Common myeloid progenitor, CD34-positive (primary cell): ENCODE measurements at regions not wholly inside any gene's neighbourhood (a gene's known extent, or its start where the extent isn't known, plus 50 kb on each side); places are given as distances from the start of the nearest gene placed in this dataset.

Experiments
- CTCF ChIA-PET: fragments of 350-600 bp; sonication (Branson Sonifier 250); formaldehyde crosslinking; loops from one replicate; lab custom pipeline; 2021; ENCODE audit warnings: antibody characterized with exemption; lab: Charles Lee
- POLR2A ChIA-PET: fragments of 350-600 bp; sonication (Branson Sonifier 250); formaldehyde crosslinking; loops from one replicate; lab custom pipeline; 2021; ENCODE audit warnings: antibody characterized with exemption; lab: Charles Lee
- DNase-seq, 3 donors: peaks; one replicate each; pipeline versions ENCODE4 v3.0.0 to v3.0.0-alpha.2; 2013
- H3K27ac ChIP-seq, 2 experiments: 1 replicate in 1 of 2; 2 replicates in 1 of 2; pipeline ENCODE4 v1.7.0; 2013; ENCODE audit warnings: inconsistent platforms in 2 of 2, low read length in 2 of 2, mild to moderate bottlenecking in 2 of 2, low read depth in 1 of 2, moderate library complexity in 1 of 2; ENCODE audit not compliant: severe bottlenecking in 2 of 2, insufficient read depth in 1 of 2, poor library complexity in 1 of 2
- H3K27me3 ChIP-seq, 5 experiments: replicated peaks in 2 of 5; 1 replicate in 3 of 5; 2 replicates in 2 of 5; pipeline versions ENCODE4 v1.6.1 to v1.7.0; 2013; ENCODE audit warnings: low read length in 4 of 5, mild to moderate bottlenecking in 2 of 5, moderate library complexity in 2 of 5, inconsistent platforms in 1 of 5; ENCODE audit not compliant: insufficient read depth in 5 of 5, control insufficient read depth in 4 of 5
- H3K36me3 ChIP-seq, 4 experiments: 1 replicate in 2 of 4; 2 replicates in 2 of 4; pipeline versions ENCODE4 v1.6.1 to v1.7.0; 2013; ENCODE audit warnings: low read length in 3 of 4, control low read depth in 1 of 4, mild to moderate bottlenecking in 1 of 4; ENCODE audit not compliant: control insufficient read depth in 4 of 4, insufficient read depth in 4 of 4
- H3K4me1 ChIP-seq, 4 experiments: 1 replicate in 3 of 4; 2 replicates in 1 of 4; pipeline versions ENCODE4 v1.6.1 to v1.7.1; 2013; ENCODE audit warnings: low read length in 3 of 4, mild to moderate bottlenecking in 3 of 4, control low read depth in 1 of 4, inconsistent platforms in 1 of 4, moderate library complexity in 1 of 4; ENCODE audit not compliant: control insufficient read depth in 4 of 4, insufficient read depth in 4 of 4; ENCODE audit errors: control extremely low read depth in 1 of 4
- H3K4me3 ChIP-seq, 7 experiments: 1 replicate in 4 of 7; 2 replicates in 3 of 7; pipeline versions ENCODE4 v1.5.1 to v1.7.0; 2013; ENCODE audit warnings: mild to moderate bottlenecking in 7 of 7, low read length in 6 of 7, moderate library complexity in 6 of 7, inconsistent platforms in 2 of 7, low read depth in 2 of 7, control low read depth in 1 of 7; ENCODE audit not compliant: insufficient read depth in 4 of 7, control insufficient read depth in 1 of 7; ENCODE audit errors: extremely low read depth in 1 of 7
- H3K9me3 ChIP-seq, 5 experiments: 1 replicate in 4 of 5; 2 replicates in 1 of 5; pipeline versions ENCODE4 v1.6.1 to v1.7.1; 2013; ENCODE audit warnings: low read length in 4 of 5, mild to moderate bottlenecking in 2 of 5, inconsistent platforms in 1 of 5, low read depth in 1 of 5, moderate library complexity in 1 of 5; ENCODE audit not compliant: control insufficient read depth in 4 of 5, insufficient read depth in 2 of 5; ENCODE audit errors: control extremely low read depth in 1 of 5
- WGBS: methylation state at CpG from one replicate; pipeline ENCODE4 v1.1.5; 2013; ENCODE audit not compliant: insufficient coverage; 5-methylcytosine and 5-hydroxymethylcytosine counted together

- CTCF ChIA-PET, result interaction anchor here (1.6 kb wide), 1 partner anchor 236 kb away, joined by 5 read pairs; no protein-coding TSS in a partner anchor
- WGBS, result no CpG with 5 or more reads among the region's 3 CpGs
Observed at GRCh38 chr6:124877468-124877867, 84.8 kb upstream of the RNF217 start.

GRCh38 chr6:124879110-124879991, 82.9 kb upstream of the RNF217 start:
- 67% methylated on average over 3 of the region's 4 CpGs for WGBS
- no peak for DNase-seq
- peaks cover 12 to 22% (median 15%) of the 10 kb centered on the region in 4 experiments for H3K4me1 ChIP-seq
- no peak overlapping the region for H3K27ac ChIP-seq
- H3K9me3 ChIP-seq, result no peaks in the 10 kb centered on the region
- H3K27me3 ChIP-seq, result no peaks in the 10 kb centered on the region
- no peak overlapping the region for H3K4me3 ChIP-seq
- H3K36me3 ChIP-seq, result no peaks in the 10 kb centered on the region
- POLR2A ChIA-PET, result no interaction called here
- CTCF ChIA-PET, result interaction anchor here (1.0 to 1.7 kb wide), 4 partner anchors 9 to 235 kb away, joined by 3 to 8 read pairs (median 5); no protein-coding TSS in a partner anchor

More at GRCh38 chr6:124877468-124877867, 84.8 kb upstream of the RNF217 start:
- Histone ChIP-seq H3K27ac (no peak overlapping the region), H3K9me3 (no peaks in the 10 kb centered on the region), H3K4me1 (peaks cover 4 to 17% (median 11%) of the 10 kb centered on the region in 4 experiments), H3K4me3 (no peak overlapping the region), H3K36me3 (no peaks in the 10 kb centered on the region), H3K27me3 (no peaks in the 10 kb centered on the region)
- no peak for DNase-seq
- POLR2A ChIA-PET, result no interaction called here

DNA sequence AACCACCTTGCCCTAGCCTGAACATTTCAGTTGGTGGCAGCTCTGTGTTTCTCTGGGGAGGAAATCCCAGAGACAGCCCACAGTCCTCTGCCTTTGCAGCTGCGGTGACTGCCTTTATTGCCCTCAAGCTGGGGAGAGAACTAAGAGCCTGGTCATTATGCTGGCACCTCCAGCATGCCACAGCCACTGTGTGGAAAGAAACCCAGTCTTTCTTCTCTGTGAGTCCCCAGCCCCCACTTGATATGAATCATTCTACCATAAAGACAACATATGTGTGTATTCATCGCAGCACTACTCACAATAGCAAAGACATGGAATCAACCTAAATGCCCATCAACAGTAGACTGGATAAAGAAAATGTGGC, 82.3 kb upstream of the RNF217 start:
- no peaks in the 10 kb centered on the region for H3K36me3 ChIP-seq
- ChIA-PET CTCF (interaction anchor here (1.0 to 1.7 kb wide), 4 partner anchors 8 to 234 kb away, joined by 3 to 8 read pairs (median 5); no protein-coding TSS in a partner anchor), POLR2A (no interaction called here)
- no peak overlapping the region for H3K27ac ChIP-seq
- 100% methylated on average over 1 of the region's 2 CpGs for WGBS
- no peak overlapping the region for H3K4me3 ChIP-seq
- no peaks in the 10 kb centered on the region for H3K9me3 ChIP-seq
- no peaks in the 10 kb centered on the region for H3K27me3 ChIP-seq
- peaks cover 12 to 22% (median 15%) of the 10 kb centered on the region in 4 experiments for H3K4me1 ChIP-seq
- DNase-seq, result no peak

DNA sequence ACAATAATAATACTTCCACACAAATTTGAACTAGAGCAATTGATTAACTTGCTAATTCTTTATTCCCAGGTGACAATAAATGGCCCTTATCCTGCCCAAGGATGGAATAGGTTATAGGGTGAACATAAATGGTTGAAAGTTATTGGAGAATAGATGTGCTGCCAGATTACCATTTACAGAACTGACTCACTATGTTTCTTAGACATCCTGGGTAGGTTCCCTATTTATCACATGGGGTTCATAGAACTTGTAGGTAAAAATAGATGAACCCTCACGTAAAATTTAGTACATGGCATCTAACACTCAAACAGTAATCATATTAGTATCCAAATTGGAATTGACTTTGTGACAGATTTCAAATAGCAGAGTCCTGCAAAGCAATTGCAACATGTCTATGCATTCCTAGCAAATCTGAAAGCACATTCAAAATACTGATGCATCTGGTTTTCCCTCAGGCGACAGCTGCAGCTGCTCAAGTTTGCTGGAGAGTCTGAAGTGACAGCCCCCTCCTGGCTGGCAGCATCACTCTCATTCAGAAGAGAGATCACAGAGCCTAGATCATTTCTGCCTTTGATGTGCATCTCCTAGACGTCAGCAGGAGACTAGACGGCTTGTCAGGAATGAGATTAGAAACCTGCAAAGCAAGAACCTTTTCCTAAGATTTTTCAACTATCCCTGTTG, 80.2 kb upstream of the RNF217 start:
- H3K4me1 ChIP-seq, result peaks cover 12 to 22% (median 15%) of the 10 kb centered on the region in 4 experiments
- no peak overlapping the region for H3K27ac ChIP-seq
- no peaks in the 10 kb centered on the region for H3K36me3 ChIP-seq
- ChIA-PET POLR2A (no interaction called here), CTCF (no interaction called here)
- H3K27me3 ChIP-seq, result no peaks in the 10 kb centered on the region
- DNase-seq, result peak in 2 of 3 donors; percentile 34 to 55
- peak overlapping the region in 1 of 7 experiments; percentile 14 for H3K4me3 ChIP-seq
- H3K9me3 ChIP-seq, result no peaks in the 10 kb centered on the region
- WGBS, result 41% methylated on average over 3 of the region's 4 CpGs

DNA sequence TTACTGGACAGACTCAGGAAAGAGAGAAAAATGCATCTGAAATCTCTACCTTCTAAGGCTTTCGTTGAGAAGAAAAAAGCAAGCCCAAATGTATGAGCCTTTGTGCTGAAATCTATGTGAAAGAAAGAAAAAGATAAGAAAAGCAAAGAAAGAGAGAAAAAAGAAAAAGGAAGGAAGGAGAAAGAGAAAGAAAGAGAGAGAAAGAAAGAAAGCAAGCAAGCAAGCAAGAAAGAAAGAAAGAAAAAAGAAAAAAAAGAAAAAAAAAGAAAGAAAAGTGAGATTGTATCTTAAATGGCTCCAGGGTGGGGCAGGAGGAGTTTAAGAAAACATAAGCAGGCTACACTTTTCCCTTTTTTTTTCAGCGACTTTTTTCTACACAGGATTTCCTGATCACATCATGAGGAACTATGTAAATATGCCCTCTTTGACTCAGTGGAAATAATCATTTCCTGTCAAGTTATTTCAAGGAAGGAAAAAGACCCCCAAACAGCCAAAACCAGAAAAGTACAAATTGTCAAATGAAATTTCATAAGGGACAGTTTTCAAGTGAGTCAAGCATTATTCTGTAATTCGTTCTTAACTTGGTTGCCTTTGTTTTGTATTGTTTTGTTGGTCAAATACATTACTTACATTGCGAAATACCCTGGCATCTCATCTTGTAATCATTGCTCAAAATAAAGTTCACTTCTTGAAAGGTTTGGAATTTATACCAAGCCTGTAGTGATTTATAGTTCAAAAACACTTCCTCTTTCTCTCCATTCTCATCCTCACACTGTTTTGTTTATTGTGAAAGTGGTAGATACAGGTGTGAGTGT, 79.5 kb upstream of the RNF217 start:
- ChIA-PET CTCF (no interaction called here), POLR2A (interaction anchor here (0.6 kb wide), 1 partner anchor 80 kb away, joined by 3 read pairs; no protein-coding TSS in a partner anchor)
- peaks cover 12 to 28% (median 18%) of the 10 kb centered on the region in 4 experiments for H3K4me1 ChIP-seq
- H3K27ac ChIP-seq, result no peak overlapping the region
- 0% methylated on average over 1 of the region's 4 CpGs for WGBS
- no peaks in the 10 kb centered on the region for H3K36me3 ChIP-seq
- no peaks in the 10 kb centered on the region for H3K9me3 ChIP-seq
- peak overlapping the region in 1 of 7 experiments; percentile 14 for H3K4me3 ChIP-seq
- H3K27me3 ChIP-seq, result no peaks in the 10 kb centered on the region
- DNase-seq, result peak; percentile 27 to 86 (median 80)

GRCh38 chr6:124885171-124885570, 77.1 kb upstream of the RNF217 start:
- CTCF ChIA-PET, result interaction anchor here (0.6 to 1.6 kb wide), 4 partner anchors 10 to 213 kb away, joined by 3 to 6 read pairs (median 3); no protein-coding TSS in a partner anchor
- Histone ChIP-seq H3K36me3 (no peaks in the 10 kb centered on the region), H3K4me3 (no peak overlapping the region), H3K4me1 (peaks cover 20 to 45% (median 29%) of the 10 kb centered on the region in 4 experiments), H3K27me3 (no peaks in the 10 kb centered on the region), H3K9me3 (no peaks in the 10 kb centered on the region), H3K27ac (no peak overlapping the region)
- POLR2A ChIA-PET, result no interaction called here
- WGBS, result 92% methylated on average over 2 of the region's 2 CpGs
- no peak for DNase-seq
